ENCODE measurements at regions not wholly inside any gene's neighbourhood (a gene's known extent, or its start where the extent isn't known, plus 50 kb on each side); places are given as distances from the start of the nearest gene placed in this dataset.

GRCh38 chr4:18203966-18204365 is 182.4 kb upstream of the LCORL start:
- 44 to 53% (median 46%) methylated on average over 3 of the region's 3 CpGs for WGBS, 4 donors
- Histone ChIP-seq H3K36me3 (no peaks in the 10 kb centered on the region), H3K4me3 (no peak overlapping the region), H3K27me3 (no peaks in the 10 kb centered on the region), H3K9me3 (no peaks in the 10 kb centered on the region), H3K4me1 (no peaks in the 10 kb centered on the region), H3K27ac (no peak overlapping the region)
- intact Hi-C loops (cut with DNase I), result no loop called here
- TF ChIP-seq POLR2A (IDR thresholded peaks at IDR 0.05) (no peak), CTCF (IDR thresholded peaks at IDR 0.05) (no peak)
- DNase-seq (no peak), ATAC-seq (no peak)

- no peaks in the 10 kb centered on the region for H3K9me3 ChIP-seq
- ATAC-seq (no peak), DNase-seq (no peak)
- no peak overlapping the region for H3K27ac ChIP-seq
- intact Hi-C loops (cut with DNase I), result no loop called here
- H3K4me1 ChIP-seq, result no peaks in the 10 kb centered on the region
- H3K36me3 ChIP-seq, result no peaks in the 10 kb centered on the region
- 86 to 89% (median 86%) methylated on average over 7 of the region's 7 CpGs for WGBS, 4 donors
- no peak for TF ChIP-seq POLR2A (IDR thresholded peaks at IDR 0.05)
- no peak for TF ChIP-seq CTCF (IDR thresholded peaks at IDR 0.05)
- no peaks in the 10 kb centered on the region for H3K27me3 ChIP-seq
- H3K4me3 ChIP-seq, result no peak overlapping the region
Observed at GRCh38 chr4:18202486-18202885, 180.9 kb upstream of the LCORL start.

- no peaks in the 10 kb centered on the region for H3K9me3 ChIP-seq
- H3K27me3 ChIP-seq, result no peaks in the 10 kb centered on the region
- WGBS, 4 donors, result 84 to 89% (median 86%) methylated on average over 3 of the region's 3 CpGs
- H3K36me3 ChIP-seq, result no peaks in the 10 kb centered on the region
- intact Hi-C loops (cut with DNase I), result no loop called here
- no peak overlapping the region for H3K27ac ChIP-seq
- TF ChIP-seq POLR2A (IDR thresholded peaks at IDR 0.05) (no peak), CTCF (IDR thresholded peaks at IDR 0.05) (no peak)
- DNase-seq (no peak), ATAC-seq (no peak)
- no peak overlapping the region for H3K4me3 ChIP-seq
- no peaks in the 10 kb centered on the region for H3K4me1 ChIP-seq
Observed at GRCh38 chr4:18201885-18202284, 180.3 kb upstream of the LCORL start.

- Histone ChIP-seq H3K27me3 (no peaks in the 10 kb centered on the region), H3K36me3 (no peaks in the 10 kb centered on the region), H3K4me1 (no peaks in the 10 kb centered on the region), H3K9me3 (no peaks in the 10 kb centered on the region), H3K27ac (no peak overlapping the region), H3K4me3 (no peak overlapping the region)
- DNase-seq, result no peak
- no peak for ATAC-seq
- intact Hi-C loops (cut with DNase I), result no loop called here
- 78 to 88% (median 84%) methylated on average over 6 of the region's 6 CpGs for WGBS, 4 donors
- no peak for TF ChIP-seq POLR2A (IDR thresholded peaks at IDR 0.05)
- TF ChIP-seq CTCF (IDR thresholded peaks at IDR 0.05), result no peak
Observed at GRCh38 chr4:18198653-18199052, 177.1 kb upstream of the LCORL start.

Data from heart left ventricle (tissue), 16 donors.